GM18502 (cell line): ENCODE measurements at regions not wholly inside any gene's neighbourhood (a gene's known extent, or its start where the extent isn't known, plus 50 kb on each side); places are given as distances from the start of the nearest gene placed in this dataset.

Source experiments
- ATAC-seq: cut with Tn5 transposase; IDR thresholded peaks from one replicate; pipeline ENCODE4 v1.9.1; 2021; ENCODE audit warnings: mild to moderate bottlenecking; ENCODE audit not compliant: unreplicated experiment, poor library complexity

DNA sequence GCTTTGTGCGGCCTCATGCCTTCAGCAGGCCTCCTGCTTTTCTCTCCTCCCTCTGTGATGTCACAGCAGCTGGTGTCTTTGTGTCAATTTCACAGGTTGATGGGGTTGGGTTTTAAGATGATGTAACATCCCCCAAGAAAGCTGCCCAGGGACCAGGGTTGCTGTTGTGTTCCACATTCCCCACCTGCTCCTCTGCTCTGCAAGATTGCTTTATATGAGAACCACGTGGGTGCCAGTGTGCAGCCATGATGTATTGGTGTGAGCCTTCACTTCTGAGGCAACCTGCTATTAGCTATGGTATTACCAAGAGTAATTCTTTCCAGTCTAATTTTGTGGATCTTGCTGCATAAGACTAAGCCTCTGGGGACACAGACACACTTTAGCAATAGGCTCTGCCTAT is 213.0 kb upstream of the ADAMTS16 start:
- ATAC-seq, result no peak

- no peak for ATAC-seq
Measured at GRCh38 chr5:4928409-4928808, 211.7 kb upstream of the ADAMTS16 start.

GRCh38 chr5:4929092-4929655 is 211.0 kb upstream of the ADAMTS16 start:
- no peak for ATAC-seq

DNA sequence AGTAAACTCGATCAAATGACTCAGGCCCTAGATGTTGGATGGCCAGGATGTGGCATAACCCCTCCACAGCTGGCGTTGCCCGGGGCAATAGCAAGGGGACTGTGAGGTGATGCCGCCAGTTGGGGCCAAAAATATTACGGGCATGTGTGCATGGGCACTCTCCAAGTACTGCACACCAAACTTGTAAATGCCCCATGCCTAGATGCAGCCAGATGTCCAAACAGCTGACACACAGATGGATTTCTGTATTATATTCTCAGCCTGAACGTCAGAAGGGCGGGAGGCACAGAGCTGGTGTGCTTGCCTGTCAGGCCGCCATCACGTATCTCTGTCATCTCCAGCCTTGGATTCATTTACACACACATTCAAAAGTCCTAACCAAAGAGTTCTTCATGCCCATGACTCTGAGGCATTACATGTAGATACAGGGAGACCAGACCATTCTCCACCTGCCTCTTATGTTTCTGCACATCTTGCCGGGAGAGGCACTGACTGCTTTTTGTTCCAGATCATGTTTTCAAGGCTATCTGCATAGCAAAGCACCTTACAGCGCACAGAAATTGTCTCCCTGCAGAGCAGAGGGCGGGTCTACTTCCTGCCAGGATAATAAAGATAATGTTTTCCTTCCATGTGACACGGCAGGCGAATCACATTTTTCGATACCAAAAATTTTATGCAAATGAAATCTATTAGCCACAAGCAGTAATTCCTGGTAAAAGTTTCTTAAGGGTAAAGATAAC is 200.9 kb upstream of the ADAMTS16 start:
- no peak for ATAC-seq

GRCh38 chr5:4941161-4941560 is 199.0 kb upstream of the ADAMTS16 start:
- ATAC-seq, result no peak

GRCh38 chr5:4941957-4942830 is 197.9 kb upstream of the ADAMTS16 start:
- ATAC-seq, result no peak

GRCh38 chr5:4942831-4943178 is 197.3 kb upstream of the ADAMTS16 start:
- ATAC-seq, result no peak

DNA sequence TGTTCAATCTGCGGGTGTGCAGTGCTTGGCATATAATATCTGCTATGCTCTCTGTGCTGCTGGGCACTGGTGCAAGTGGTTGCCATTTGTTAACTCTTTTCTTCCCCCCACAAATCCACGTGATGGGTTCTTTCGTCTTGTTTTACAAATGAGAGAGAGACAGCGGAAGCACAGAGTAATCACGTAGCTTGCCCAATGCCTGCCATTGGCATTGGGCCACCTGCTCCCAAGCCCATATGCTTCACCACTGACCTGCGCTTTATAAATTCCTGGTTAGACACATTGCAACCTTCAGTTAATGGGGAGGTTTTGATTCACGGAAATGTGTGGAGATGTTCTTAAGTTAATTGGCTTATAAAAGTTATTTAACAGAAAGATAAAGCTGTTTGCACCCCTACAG is 194.8 kb upstream of the ADAMTS16 start:
- no peak for ATAC-seq

DNA sequence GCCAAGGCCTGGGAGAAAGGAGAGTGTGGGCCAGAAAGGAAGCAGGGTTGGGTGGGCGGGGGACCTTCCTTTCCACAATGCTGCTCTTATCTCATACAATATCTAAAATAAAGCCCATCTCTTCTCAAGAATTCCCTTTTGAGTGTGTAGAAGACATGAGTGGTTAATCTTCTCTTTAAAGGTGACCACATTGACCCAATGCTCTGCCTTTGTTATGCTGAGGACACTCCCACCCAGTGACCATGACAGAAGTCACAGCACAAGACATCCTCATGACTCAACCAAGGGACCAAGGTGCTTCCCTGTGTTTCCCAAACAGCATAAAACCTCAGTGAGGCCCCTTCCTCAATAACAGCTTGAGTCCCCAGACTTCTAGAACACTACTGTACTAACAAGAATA is 193.0 kb upstream of the ADAMTS16 start:
- ATAC-seq, result no peak

GRCh38 chr5:4947893-4948536 is 192.1 kb upstream of the ADAMTS16 start:
- no peak for ATAC-seq

- no peak for ATAC-seq
Measured at GRCh38 chr5:4949108-4949507, 191.0 kb upstream of the ADAMTS16 start.

GRCh38 chr5:4953576-4953975 is 186.6 kb upstream of the ADAMTS16 start:
- ATAC-seq, result no peak

GRCh38 chr5:4954048-4954447 is 186.1 kb upstream of the ADAMTS16 start:
- ATAC-seq, result no peak

DNA sequence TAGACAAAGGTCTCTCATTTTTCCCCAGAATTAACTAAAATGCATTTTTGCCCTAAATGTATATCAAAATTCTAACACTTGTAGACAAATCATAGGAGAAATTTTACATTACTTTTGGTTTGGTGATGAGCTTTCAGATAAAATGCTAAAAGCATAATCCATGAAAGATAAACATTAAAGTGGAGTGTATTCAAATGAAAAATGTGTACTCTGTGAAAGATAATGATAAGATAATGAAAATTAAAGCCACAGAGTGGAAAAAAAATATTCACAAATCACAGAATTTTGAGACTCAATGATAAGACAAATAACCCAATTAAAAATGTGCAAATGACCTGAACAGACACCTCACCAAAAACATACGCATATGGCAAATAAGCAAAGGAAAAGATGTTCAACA is 176.9 kb upstream of the ADAMTS16 start:
- no peak for ATAC-seq

DNA sequence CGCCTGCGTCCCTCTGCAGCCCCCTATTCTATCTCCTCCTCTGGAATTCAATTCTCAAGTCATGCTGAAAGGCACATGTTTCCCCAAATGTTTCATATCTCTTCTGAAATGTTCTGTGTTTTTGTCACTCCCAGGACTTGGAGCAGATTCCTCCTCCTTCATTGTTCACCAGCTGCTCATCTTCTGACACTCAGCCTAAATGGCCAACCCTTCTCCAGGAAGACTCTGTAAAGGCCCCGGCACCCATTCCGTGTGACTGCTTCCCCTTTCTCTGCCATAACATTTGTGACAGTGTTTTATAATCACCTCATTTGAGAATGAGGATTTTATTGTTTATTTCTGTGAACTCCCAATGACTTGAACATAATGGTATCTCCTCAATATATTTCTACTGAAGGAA is 170.8 kb upstream of the ADAMTS16 start:
- no peak for ATAC-seq

DNA sequence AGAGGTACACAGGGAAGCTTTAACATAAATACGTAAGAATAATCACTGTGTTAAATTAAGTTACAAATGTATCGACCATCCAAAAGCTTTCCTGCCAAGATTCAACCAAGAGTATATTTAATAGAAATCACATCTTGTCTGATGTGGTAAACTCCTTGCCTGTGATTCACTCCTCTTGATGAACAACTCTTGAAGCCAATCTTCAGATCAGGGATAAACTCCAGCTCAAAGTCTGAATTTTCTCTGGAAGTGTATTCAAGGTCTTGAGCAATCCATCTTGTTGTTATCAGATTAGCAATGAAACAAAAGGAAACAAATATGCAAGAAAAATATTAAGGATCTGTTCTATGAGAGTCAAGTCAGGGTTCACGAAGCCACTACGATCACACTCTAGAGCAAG is 170.0 kb upstream of the ADAMTS16 start:
- no peak for ATAC-seq

- no peak for ATAC-seq
Measured at GRCh38 chr5:4976902-4977301, 163.2 kb upstream of the ADAMTS16 start.

DNA sequence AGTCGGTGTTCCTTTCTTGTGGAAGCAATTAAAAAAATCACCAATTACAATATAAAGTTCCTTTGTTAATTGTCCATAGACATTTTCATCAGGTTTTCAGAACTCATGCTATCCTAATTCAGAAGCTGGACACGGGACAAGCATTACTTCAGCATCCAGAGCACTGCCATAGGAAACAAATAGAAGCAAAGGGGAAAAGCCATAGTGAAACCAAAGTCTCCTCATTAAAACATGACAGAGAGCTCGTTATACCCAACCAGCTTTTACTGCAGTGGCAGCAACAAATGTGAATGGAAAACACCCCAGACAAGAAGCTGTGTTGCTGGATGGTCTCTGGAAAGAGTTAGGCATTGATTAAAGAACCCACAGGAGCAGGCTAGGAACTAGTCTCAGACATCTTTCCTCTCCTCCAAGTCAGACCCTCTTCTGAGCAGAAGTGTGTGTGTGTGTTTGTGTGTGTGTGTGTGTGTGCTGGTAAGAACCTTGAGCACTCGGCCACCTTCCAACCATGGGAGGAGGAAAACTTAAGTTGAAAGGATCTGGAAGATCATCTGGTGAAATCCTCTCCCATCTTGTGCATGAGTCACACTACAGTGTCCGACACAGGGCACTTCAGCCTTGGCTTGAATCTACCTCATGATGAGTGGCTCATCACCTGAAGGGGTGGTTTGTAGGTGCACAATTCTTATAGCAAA is 162.6 kb upstream of the ADAMTS16 start:
- ATAC-seq, result no peak

- no peak for ATAC-seq
Measured at GRCh38 chr5:4980201-4980600, 159.9 kb upstream of the ADAMTS16 start.

DNA sequence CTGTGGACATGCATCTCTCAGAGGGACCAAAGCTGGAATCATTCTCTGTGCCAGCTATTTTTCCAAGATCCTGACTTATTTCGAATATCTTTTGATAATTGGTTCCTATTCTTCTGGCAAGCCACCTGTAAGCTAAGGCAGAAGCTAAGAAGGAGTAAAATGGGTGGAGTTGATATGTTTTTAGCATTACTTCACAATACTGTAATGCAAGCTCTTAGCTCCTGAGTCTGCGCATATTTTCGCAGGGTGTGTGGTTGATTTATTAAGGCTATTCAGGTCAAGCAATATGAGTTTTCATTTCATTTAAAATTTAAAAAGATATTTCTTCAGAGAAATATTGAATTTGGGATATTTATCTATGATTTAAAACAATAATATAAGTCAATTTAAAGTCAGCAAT is 158.5 kb upstream of the ADAMTS16 start:
- no peak for ATAC-seq
